SW480 (cell line): ENCODE measurements at regions not wholly inside any gene's neighbourhood (a gene's known extent, or its start where the extent isn't known, plus 50 kb on each side); places are given as distances from the start of the nearest gene placed in this dataset.
"Not testable (repeated sequence)": the region's sequence is repeated elsewhere in the genome, so short reads cannot be mapped to it uniquely, and the experiment has no call there.

Experiments used
- DNase-seq: peaks from one replicate; pipeline ENCODE4 v3.0.0-alpha.2; 2016; ENCODE audit warnings: low spot score

DNA sequence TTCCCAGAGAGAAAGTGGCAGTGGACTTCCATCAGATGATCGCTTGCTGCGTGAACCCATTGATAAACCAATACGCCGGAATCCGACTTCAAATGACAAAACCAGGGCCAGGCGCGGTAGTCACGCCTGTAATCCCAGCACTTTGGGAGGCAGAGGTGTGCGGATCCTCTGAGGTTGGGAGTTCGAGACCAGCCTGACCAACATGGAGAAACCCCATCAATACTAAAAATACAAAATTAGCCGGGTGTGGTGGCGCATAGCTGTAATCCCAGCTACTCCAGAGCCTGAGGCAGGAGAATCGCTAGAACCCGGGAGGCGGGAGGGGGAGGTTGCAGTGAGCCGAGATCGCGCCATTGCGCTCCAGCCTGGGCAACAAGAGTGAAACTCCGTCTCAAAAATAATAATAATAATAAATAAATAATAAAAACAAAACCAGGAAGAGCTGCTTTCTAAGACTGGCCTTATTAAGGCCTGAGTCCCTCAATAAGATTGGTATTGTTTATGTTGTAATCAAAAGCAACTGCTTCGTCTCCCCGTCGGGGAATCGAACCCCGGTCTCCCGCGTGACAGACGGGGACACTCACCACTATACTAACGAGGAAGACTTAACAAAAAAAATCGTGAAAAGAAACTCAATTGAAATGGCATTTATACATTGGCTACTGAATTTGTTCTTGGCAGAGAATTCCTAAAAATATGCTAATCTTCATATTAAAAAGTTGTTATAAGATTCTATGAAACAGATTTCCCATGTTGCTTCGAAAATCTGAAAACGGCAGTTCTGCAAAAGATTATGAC, 110.2 kb upstream of the ZNF184 start:
- peak; percentile 2 for DNase-seq

DNA sequence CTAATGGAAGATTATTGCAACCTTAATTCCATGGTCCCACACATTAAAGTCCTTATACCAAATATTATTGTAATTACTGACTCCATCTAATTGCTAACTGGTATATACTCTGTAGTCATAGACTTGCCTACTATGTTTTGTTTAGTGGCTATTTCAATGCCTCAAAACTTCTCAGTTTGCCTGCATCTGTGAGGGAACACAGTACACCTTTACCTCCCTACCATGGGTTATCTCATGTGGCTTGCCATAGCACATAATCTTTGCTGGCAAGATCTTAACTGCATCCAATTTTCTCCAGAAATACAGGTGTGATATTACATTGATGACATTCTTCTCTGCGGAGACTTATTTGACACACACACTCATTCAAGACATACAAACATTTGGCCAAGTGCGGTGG, 107.1 kb upstream of the ZNF184 start:
- DNase-seq = no peak

DNA sequence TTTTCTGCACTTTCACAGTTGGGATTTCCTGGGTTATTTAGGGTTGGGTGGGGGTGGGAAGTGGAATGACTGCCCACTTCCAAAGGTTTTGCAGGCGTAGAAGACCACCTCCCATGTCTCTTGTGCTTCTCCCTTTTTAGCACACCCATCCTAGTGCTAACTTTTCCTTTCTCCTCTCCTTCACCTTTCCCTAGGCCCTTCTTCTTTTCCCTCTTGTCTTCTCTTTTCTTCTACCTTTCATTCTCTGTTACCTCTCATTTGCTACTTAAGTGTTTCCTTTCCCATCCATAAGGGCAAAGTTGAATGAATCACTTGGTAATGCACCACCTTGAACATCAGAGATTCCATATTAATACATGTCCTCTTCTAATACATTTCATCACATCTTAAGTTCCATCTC, 105.0 kb upstream of the ZNF184 start:
- DNase-seq = no peak

DNA sequence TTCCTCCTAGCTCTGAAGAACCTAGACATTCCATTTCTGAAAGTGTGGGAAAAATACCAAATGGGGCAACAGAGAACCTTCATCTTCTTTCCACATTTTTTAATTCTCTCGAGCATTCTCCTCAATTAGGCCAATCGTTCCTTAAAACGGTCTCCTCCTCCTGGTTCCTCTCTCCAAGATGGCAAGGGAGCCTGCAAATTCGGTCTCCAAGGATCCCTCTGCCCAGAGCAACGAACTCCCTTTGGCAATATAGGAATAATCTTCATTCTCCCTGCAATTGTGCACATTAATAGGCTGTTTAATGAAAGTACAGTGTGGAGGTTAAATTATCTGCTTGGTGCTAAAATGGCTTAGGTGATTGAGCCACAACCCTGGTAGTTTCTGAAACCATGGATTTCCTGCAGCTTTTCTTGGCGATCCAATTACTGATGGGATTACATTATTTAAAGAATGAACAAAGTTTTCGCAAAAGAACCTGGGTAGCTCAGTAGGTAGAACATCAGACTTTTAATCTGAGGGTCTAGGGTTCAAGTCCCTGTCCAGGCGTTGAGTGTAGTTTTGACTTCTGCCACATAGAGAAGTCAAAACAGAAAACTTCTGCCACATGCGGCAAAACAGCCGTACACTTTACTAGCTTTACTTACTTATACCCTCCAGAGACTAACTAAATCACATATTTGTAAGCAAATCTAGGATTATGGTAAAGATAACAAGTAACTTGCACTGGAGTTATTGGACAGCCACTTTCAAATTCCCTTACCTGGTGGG, 102.9 kb upstream of the ZNF184 start:
- DNase-seq = no peak

DNA sequence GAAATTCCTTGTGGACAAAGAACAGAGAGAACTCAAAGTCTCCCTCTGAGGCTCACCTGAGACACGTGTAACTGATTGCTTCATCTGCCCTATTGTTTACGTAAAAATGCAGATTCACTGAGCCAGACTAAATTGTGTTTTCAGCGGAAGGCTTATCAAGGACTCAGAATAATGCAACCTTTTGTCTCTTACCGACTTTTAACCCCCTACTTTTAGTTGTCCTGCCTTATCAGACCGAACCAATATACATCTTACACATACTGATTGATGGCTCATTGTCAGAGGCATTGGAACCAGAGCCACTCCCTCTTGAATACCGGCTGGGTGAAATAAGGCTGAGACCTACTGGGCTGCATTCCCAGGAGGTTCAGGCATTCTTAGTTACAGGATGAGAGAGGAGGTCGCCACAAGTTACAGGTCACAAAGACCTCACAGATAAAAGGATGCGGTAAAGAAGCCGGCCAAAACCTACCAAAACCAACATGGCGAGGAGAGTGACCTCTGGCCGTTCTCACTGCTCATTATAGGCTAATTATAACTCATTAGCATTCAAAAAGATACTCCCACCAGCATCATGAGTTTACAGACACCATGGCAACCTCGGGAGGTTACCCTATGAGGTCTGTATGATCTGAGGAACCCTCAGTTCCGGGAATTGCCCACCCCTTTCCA, 95.5 kb upstream of the ZNF184 start:
- no peak for DNase-seq

DNA sequence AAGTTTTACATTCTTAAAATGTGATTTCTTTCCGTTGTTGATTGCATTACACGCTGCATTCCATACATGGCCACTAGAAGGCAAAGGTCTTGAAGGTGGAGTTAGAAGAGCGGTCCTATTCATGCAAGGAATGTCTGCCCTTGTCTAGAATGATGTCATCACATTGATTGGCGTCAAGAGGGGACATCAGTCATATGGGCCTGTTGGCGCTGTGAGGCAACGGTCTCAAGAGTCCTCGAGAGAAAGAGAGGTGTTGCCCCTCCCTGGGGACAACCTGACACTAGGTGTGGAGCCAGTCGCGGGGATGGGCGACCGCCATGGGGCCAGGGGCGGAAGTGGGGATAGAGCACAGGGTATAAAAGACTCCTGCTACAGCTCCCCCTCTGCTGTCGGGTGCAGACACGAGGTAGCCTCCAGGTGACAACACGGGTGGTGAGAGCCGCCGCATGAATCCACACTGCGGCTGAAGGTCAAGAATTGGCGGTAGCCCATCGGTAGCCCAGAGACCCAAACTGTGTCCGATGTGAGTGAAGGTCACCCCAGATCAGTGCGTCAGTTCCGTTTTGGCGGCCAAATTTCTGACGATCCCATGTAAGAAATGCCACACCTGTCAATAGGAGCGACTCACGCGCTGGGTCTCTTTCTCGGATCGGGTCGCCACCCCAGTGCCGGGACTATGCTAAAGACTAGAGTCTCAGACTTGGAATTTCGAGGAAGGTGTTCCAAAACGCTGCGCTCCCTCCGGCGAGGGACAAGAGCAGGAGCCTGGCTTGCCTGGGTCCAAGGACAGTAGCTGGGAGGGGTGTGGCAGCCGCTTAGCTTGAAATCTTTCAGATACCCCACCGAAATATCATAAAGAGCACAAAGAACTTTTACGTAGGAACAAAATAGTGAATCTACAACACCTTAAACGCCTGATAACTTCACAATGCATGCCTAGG, 93.2 kb upstream of the ZNF184 start:
- DNase-seq = no peak

DNA sequence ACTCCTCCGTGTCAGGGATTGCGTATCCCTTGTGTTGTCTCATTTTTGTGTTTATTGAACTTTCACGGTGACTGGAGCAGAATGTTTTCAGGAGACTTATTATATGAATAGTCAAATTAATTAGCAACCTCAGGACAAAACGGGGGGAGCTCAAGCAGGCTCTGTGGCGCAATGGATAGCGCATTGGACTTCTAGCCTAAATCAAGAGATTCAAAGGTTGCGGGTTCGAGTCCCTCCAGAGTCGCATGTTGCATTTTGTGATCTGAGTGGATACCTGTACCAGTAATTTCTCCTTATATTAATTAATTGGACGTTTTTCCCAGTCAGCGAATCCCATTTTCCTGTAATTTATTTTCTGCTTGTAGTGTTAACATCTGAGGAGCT, 89.1 kb upstream of the ZNF184 start:
- no peak for DNase-seq

DNA sequence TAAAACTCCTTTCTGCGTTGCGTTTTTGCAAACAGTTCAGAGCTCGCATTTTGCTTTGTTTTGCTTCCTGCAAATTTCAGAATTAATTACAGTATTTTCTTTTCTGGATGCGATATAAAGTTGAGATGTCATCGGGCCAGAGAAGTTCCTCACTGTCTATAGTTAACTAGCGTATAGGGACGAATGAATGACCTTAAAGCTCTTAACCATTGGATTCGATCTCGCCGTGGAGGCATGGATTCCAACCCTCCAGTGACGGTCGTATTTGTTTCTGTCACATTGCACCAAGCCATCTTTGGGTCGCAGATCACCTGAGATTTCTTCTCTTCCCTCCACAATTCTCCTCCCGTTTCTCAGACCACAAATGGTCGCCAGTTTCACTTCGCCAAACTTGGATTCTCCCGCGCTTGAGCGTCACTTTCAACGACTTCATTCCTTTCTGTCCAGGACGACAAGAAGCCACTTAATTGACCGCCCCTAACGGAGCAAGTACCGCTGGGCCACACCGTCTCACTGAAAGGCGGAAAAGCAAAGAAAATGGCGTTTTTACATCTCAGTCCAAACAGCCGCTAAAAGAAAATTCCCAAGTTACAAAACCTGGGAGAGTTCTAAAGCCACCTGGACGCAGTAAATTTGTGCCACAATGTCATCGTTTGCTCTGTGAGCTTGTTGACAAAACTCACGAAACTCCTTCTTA, 85.3 kb upstream of the ZNF184 start:
- no peak for DNase-seq

DNA sequence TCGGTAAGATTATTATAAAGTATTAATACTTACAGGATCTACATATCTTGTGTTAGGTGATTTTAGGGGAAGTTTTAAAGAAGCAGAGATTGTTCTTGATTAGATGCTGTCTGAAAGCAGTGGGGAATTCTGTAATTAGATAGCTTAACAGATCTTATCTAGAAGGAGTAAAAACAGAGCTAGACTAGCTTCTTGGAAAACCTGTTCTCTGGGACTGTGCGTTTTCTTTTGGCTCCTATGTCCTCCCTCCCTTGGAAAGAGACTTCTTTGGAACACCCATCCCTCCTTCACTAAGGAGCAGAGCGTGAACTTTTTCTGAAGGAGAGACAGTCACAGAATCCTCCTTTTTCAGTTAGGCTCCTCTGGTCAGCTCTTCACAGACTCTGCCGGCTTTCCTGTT, 83.5 kb upstream of the ZNF184 start:
- no peak for DNase-seq

DNA sequence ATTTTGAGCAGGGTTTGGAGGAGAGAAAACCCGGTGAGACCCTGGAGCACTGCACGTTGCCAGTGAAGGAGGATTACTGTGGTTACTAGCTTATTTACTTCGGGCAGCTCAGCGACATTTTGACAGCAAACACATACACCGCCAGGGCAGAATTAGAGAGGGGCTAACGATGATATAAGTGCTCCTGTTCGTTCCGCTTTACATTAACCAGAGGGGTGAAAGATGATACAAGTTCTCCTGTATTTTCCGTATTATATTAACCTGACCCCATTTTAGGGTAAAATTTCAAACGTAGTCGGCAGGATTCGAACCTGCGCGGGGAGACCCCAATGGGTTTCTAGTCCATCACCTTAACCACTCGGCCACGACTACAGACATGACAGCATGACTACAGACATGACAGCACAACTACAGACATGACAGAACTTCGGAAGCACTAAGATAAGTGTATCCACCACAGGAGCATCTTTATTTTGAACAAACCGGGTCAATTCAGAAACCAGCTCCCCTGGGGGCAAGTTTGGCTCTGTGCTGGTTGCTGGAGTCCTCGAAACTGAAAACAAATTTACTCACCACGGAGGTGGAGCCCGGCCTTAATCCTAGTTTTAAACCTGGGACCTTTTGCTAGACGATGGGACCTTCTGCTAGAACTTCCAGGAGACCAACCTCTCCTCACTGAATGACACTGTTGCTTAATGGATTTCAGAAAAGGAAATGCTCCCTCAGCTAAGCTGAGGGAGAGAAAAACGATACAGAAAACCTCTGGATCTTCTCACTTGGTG, 80.4 kb upstream of the ZNF184 start:
- peak; percentile 6 for DNase-seq

DNA sequence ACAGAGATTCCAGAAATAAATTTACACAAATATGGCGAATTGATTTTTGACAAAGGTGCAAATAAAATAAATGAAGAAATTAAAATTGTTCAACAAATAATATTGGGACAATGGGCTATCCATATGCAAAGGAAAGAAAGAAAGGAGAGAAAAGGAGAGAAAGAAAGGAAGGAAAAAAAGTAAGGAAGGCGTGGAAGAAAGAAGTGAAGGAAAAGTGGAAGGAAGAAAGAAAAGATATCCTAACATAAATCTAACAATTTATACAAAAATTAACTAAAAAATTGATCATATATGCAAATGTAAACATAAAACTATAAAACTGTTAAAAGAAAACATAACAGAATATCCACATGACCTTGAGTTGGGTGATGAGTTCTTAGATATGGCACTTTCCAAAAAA, 78.7 kb upstream of the ZNF184 start:
- no peak for DNase-seq

DNA sequence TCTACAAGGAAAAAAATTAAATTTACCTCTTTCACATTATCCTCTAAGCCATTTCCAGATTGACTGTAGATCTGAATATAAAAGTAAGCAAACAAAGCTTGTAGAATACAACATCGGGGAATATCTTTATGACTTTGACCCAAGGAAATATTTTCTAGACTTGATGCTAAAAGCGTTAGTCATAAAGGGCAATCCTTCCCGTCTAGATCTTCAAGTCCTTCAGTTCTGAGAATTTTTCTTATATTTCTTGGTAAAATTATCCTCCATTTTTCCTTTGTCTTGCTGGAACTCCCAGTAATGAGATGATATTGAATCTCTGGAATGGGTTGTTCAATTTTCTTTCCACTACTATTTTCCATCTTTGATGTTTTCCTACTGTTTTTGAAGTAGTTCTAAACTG, 77.8 kb upstream of the ZNF184 start:
- no peak for DNase-seq

DNA sequence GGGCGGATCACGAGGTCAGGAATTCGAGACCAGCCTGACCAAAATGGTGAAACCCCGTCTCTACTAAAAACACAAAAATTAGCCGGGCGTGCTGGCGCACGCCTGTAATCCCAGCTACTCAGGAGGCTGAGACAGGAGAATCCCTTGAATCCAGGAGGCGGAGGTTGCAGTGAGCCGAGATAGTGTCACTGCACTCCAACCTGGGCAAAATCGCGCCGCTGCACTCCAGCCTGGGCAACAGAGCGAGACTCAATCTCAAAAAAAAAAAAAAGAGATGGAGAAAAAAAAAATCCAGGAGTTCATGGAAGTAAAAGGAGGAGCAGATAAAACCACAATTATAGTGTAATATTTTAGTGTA, 76.3 kb upstream of the ZNF184 start:
- not testable (repeated sequence) for DNase-seq

DNA sequence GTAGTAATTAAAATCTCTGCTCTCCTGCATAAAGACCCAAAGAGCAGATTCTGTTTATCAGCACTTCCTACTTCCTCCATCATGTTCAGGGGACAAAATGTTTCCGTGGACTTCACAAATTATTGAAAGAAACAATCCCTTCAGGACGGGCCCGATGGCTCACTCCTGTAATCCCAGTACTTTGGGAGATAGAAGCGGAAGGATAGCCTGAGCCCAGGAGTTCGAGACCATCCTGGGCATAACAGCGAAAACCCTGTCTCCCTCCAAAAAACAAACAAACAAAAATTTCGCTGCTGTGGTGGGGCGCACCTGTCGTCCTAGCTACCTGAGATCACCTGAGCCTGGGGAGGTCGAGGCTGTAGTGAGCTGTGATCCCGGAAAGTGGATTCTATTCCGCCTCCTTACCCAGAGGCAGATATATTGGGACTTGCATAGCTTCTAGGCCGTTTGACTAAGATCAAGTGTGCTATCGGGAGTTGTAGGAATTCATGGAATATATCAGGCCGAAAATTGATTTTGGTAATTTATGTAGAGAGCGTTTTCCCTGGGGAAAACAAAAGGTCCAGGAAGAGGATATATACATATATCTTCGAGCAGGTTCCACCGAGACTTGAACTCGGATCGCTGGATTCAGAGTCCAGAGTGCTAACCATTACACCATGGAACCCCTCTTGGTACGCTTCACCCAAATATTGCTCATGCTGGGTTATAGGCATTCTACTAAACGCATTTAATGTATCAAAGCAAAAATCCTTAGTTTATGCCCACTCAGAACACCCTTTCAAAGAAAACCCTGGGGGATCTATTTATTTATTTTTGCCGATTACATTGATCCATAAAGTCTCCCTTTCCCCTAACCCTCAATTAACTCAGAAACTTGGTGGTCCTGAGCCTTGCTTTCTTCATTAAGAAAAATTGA, 74.5 kb upstream of the ZNF184 start:
- peak; percentile 43 for DNase-seq

DNA sequence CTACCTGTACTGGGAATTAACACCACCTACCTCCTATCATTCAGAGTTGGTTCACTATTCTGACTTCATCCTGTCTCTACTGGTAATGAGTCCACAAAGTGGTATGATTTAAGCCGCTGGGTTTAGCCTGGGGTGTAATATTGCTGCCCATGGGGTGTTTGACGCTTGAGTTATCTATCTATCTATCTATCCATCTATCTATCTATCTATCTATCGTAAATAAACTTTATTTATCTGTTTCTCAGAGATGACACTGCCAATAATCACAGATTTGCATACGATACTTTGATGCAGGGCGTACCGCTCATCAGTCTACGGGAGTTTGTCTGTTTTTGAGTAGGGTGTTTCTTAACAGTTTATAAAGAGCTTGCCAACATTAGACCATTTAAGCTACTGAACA, 73.6 kb upstream of the ZNF184 start:
- no peak for DNase-seq

DNA sequence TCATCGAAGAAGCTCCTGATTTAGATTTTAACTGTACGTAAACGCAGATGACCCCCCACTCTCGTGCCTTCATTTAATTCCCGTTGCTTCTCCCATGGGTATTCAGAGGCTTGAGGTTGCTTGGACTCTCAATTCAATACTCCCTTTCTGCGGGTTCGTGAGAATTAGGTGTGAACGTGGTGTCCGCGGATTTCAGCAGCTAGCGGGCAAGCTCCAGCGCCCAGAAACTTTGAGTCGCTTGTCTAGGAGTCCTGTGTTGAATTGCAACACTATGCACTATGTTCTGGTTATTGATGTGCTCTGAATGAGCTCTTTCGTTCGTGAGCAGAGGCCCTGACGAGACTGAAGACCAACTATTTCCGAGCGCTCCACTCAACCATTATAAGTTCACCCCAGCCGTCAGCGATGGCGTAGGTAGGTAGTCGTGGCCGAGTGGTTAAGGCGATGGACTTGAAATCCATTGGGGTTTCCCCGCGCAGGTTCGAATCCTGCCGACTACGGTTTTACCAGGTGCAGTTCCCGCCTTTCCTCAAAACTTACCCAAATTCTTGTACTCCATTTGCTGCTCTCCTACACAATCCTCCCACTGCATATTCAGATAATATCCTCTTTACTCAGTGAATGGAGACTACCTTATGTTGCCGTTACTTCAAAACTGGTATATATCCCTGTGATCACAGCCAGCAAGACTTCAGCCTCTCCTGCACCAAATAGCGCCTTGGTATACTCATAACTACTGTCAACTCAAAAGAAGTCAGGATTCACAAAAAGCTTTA, 72.6 kb upstream of the ZNF184 start:
- no peak for DNase-seq

DNA sequence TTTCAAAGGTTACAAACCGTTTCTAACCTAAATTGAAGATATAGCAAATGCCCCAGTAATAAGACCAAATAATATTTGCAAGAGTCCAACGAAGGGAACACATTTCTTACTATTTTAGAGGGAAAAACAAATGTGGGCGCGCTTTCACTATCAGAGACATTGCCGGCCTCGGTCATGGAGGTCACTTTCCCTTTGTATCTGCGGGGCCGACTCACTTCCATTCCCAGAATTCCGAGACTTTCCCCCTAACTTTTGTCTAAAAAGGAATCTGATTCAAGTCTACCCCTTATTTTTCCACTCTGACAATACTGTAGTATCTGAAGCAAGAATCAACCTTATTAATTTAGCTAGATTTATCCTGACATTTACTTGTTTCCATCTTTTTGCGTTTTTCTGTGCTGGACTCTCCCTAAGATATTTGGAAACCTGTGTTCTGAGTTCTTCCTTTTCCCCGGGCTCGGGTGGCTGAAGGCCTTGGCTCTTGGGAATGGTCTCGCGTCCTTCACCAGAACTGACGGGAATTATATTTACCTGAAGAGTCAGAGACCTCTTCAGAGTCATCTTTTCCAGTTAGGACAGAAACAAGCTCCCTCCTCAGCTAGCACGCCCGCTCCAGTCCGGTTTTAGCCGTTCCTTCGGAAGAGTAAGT, 71.8 kb upstream of the ZNF184 start:
- no peak for DNase-seq

DNA sequence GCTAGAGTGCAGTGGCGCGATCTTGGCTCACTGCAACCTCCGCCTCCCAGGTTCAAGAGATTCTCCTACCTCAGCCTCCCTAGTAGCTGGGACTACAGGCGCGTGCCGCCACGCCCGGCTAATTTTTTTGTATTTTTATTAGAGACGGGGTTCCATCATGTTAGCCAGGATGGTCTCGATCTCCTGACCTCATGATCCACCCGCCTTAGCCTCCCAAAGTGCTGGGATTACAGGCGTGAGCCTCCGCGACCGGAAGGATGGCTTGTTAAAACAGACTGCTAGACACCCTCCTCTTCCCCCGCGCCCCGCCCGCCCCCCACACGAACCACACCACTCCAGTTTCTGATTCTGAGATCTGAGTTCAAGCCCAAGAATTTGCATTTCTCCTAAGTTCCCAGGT, 71.2 kb upstream of the ZNF184 start:
- not testable (repeated sequence) for DNase-seq
